Neural progenitor cell (in vitro differentiated cells): ENCODE measurements at regions not wholly inside any gene's neighbourhood (a gene's known extent, or its start where the extent isn't known, plus 50 kb on each side); places are given as distances from the start of the nearest gene placed in this dataset.

Experiments used
- CTCF ChIP-seq: fragments of 200-600 bp; sonication (generic); IDR thresholded peaks from 2 replicates; pipeline ENCODE4 v1.5.1; 2017; ENCODE audit warnings: antibody characterized with exemption, mild to moderate bottlenecking
- EZH2 ChIP-seq: fragments of 200-600 bp; sonication (generic); IDR thresholded peaks from 2 replicates; pipeline ENCODE4 v1.6.1; 2017; ENCODE audit warnings: antibody characterized with exemption, mild to moderate bottlenecking, moderate library complexity
- EZH2phosphoT487 ChIP-seq: fragments of 200-600 bp; sonication (generic); IDR thresholded peaks from 2 replicates; pipeline ENCODE4 v1.6.1; 2017; ENCODE audit warnings: antibody characterized with exemption

- no peak for TF ChIP-seq CTCF
- TF ChIP-seq EZH2phosphoT487, result no peak
- TF ChIP-seq EZH2, result no peak
Measured at GRCh38 chr22:22078329-22078728, 95.7 kb upstream of the TOP3B start.
